OCI-LY7 (cell line): ENCODE measurements at regions not wholly inside any gene's neighbourhood (a gene's known extent, or its start where the extent isn't known, plus 50 kb on each side); places are given as distances from the start of the nearest gene placed in this dataset.
"Not testable (repeated sequence)": the region's sequence is repeated elsewhere in the genome, so short reads cannot be mapped to it uniquely, and the experiment has no call there.

Experiments used
- BruUV-seq: library from RNA; stranded (reverse); fragments of 400-500 nt; replicated peaks from 2 replicates; lab custom pipeline; 2021; lab: Mats Ljungman, UMichigan
- CTCF ChIA-PET: fragments of 300-600 bp; sonication (Branson Sonifier 250); formaldehyde crosslinking; loops from one replicate; lab custom pipeline; 2022; ENCODE audit warnings: antibody characterized with exemption; ENCODE audit not compliant: unreplicated experiment; lab: Charles Lee
- POLR2A ChIA-PET: fragments of 300-600 bp; sonication (Branson Sonifier 250); formaldehyde crosslinking; loops from one replicate; lab custom pipeline; 2022; ENCODE audit warnings: antibody characterized with exemption; lab: Charles Lee
- DNase-seq: peaks from one replicate; pipeline ENCODE4 v3.0.0-alpha.2; 2015; ENCODE audit warnings: low spot score
- H2AFZ ChIP-seq: fragments of 200-600 bp; sonication (generic), shearing (Covaris generic); 2 replicates; pipeline ENCODE4 v1.6.1; 2014; ENCODE audit warnings: mild to moderate bottlenecking, antibody characterized with exemption, low read length, moderate library complexity
- H3K27ac ChIP-seq: fragments of 200-600 bp; sonication (generic); 2 replicates; pipeline ENCODE4 v1.5.1; 2014; ENCODE audit warnings: mixed run types, low read depth, mild to moderate bottlenecking, moderate library complexity, low read length, inconsistent platforms; ENCODE audit not compliant: poor library complexity, severe bottlenecking
- H3K36me3 ChIP-seq: fragments of 200-600 bp; sonication (generic); 2 replicates; pipeline ENCODE4 v1.6.1; 2014; ENCODE audit warnings: mild to moderate bottlenecking, antibody characterized with exemption, low read length, moderate library complexity, mixed read lengths; ENCODE audit not compliant: insufficient read depth
- H3K4me1 ChIP-seq: fragments of 200-600 bp; sonication (generic); 2 replicates; pipeline ENCODE4 v1.5.1; 2014; ENCODE audit warnings: mild to moderate bottlenecking, low read length; ENCODE audit not compliant: insufficient read depth, poor library complexity, severe bottlenecking
- H3K4me2 ChIP-seq: fragments of 200-600 bp; sonication (generic); 2 replicates; pipeline ENCODE4 v1.6.1; 2014; ENCODE audit warnings: mild to moderate bottlenecking, low read length
- H3K4me3 ChIP-seq: fragments of 200-600 bp; sonication (generic); 2 replicates; pipeline ENCODE4 v1.5.1; 2014; ENCODE audit warnings: mild to moderate bottlenecking, low read depth, low read length; ENCODE audit not compliant: poor library complexity, severe bottlenecking
- H3K79me2 ChIP-seq: fragments of 200-600 bp; sonication (generic); 2 replicates; pipeline ENCODE4 v1.6.1; 2016; ENCODE audit warnings: low read depth, mild to moderate bottlenecking, low read length, moderate library complexity, mixed read lengths; ENCODE audit not compliant: insufficient read depth
- H3K9me2 ChIP-seq: fragments of 200-600 bp; sonication (generic); 2 replicates; pipeline ENCODE4 v1.6.1; 2016; ENCODE audit warnings: mild to moderate bottlenecking, low read length, mixed read lengths; ENCODE audit not compliant: insufficient read depth
- H3K9me3 ChIP-seq: fragments of 200-600 bp; sonication (generic); 2 replicates; pipeline ENCODE4 v1.6.1; 2014; ENCODE audit warnings: mild to moderate bottlenecking, mixed run types, low read length, mixed read lengths
- H4K20me1 ChIP-seq: fragments of 200-600 bp; sonication (generic); 2 replicates; pipeline ENCODE4 v1.6.1; 2014; ENCODE audit warnings: mild to moderate bottlenecking, antibody characterized with exemption, low read length, moderate library complexity, mixed read lengths; ENCODE audit not compliant: insufficient read depth
- CTCF ChIP-seq: fragments of 200-600 bp; sonication (generic); conservative IDR thresholded peaks from 2 replicates; pipeline ENCODE4 v1.5.1; 2014; ENCODE audit warnings: mild to moderate bottlenecking, antibody characterized with exemption, low read length, moderate library complexity, mixed read lengths
- EZH2phosphoT487 ChIP-seq: fragments of 200-600 bp; sonication (generic); IDR thresholded peaks from 2 replicates; pipeline ENCODE4 v1.6.1; 2018; ENCODE audit warnings: low read depth, borderline replicate concordance, mild to moderate bottlenecking, mixed run types, antibody characterized with exemption, low read length, moderate library complexity, mixed read lengths
- intact Hi-C: fragments of 100-400 bp; cut with micrococcal nuclease; formaldehyde crosslinking; loops from one replicate; pipeline ENCODE4 v1.10.0; 2022; ENCODE audit not compliant: unreplicated experiment

- intact Hi-C loops = no loop called here
- ChIA-PET POLR2A (no interaction called here), CTCF (no interaction called here)
- Histone ChIP-seq H3K79me2 (no peaks in the 10 kb centered on the region), H2AFZ (no peak overlapping the region), H3K27ac (no peak overlapping the region), H3K9me3 (peaks cover 12% of the 10 kb centered on the region; the same call in 1 of the 2 replicates), H3K4me1 (no peaks in the 10 kb centered on the region), H3K9me2 (no peaks in the 10 kb centered on the region), H3K4me3 (no peak overlapping the region), H3K36me3 (no peaks in the 10 kb centered on the region), H3K4me2 (no peak overlapping the region), H4K20me1 (no peaks in the 10 kb centered on the region)
- BruUV-seq = no TSS peak
- TF ChIP-seq CTCF (no peak), EZH2phosphoT487 (no peak)
- DNase-seq = no peak
These were observed 4220.0 kb upstream of the OR11H1 start for GRCh38 chr22:11307998-11308397.

- DNase-seq, H3K4me1 ChIP-seq, CTCF ChIA-PET, intact Hi-C loops, H3K9me2 ChIP-seq, H2AFZ ChIP-seq, H3K36me3 ChIP-seq, POLR2A ChIA-PET, H3K4me3 ChIP-seq, H3K4me2 ChIP-seq, H3K27ac ChIP-seq, BruUV-seq, H3K79me2 ChIP-seq, H4K20me1 ChIP-seq: not testable (repeated sequence)
- H3K9me3 ChIP-seq = peaks cover 12% of the 10 kb centered on the region; the same call in 1 of the 2 replicates
These were observed 4218.2 kb upstream of the OR11H1 start for GRCh38 chr22:11309777-11310176.

- H3K36me3 ChIP-seq, H3K9me2 ChIP-seq, H3K79me2 ChIP-seq, H3K4me2 ChIP-seq, BruUV-seq, H3K4me1 ChIP-seq, POLR2A ChIA-PET, DNase-seq, H3K4me3 ChIP-seq, H2AFZ ChIP-seq, CTCF ChIA-PET, H3K27ac ChIP-seq, H4K20me1 ChIP-seq, intact Hi-C loops: not testable (repeated sequence)
- peaks cover 12% of the 10 kb centered on the region; the same call in 1 of the 2 replicates for H3K9me3 ChIP-seq
These were observed 4217.3 kb upstream of the OR11H1 start for GRCh38 chr22:11310647-11311046.

GRCh38 chr22:11312640-11313039 lies 4215.4 kb upstream of the OR11H1 start:
- H3K9me2 ChIP-seq, H3K27ac ChIP-seq, CTCF ChIA-PET, H3K4me2 ChIP-seq, H3K36me3 ChIP-seq, H3K4me3 ChIP-seq, intact Hi-C loops, DNase-seq, H3K79me2 ChIP-seq, H2AFZ ChIP-seq, BruUV-seq, POLR2A ChIA-PET, H3K4me1 ChIP-seq, H4K20me1 ChIP-seq: not testable (repeated sequence)
- H3K9me3 ChIP-seq = peaks cover 16% of the 10 kb centered on the region; the same call in 1 of the 2 replicates

- intact Hi-C loops, CTCF ChIA-PET, BruUV-seq: not testable (repeated sequence)
These were observed 4214.8 kb upstream of the OR11H1 start for GRCh38 chr22:11313040-11313759.

More at GRCh38 chr22:11313040-11313759, 4214.8 kb upstream of the OR11H1 start:
- H3K4me1 ChIP-seq, H4K20me1 ChIP-seq, H3K36me3 ChIP-seq, POLR2A ChIA-PET, DNase-seq, H3K4me3 ChIP-seq, H2AFZ ChIP-seq, H3K27ac ChIP-seq, H3K9me2 ChIP-seq, H3K4me2 ChIP-seq, H3K79me2 ChIP-seq: not testable (repeated sequence)
- H3K9me3 ChIP-seq = peaks cover 11% of the 10 kb centered on the region; the same call in 1 of the 2 replicates
